KBM-7 (cell line): ENCODE measurements at regions not wholly inside any gene's neighbourhood (a gene's known extent, or its start where the extent isn't known, plus 50 kb on each side); places are given as distances from the start of the nearest gene placed in this dataset.

Source experiments
- DNase-seq: peaks from one replicate; pipeline ENCODE4 v3.0.0-alpha.2; 2015
- in situ Hi-C: fragments of 300-500 bp; cut with MboI; formaldehyde crosslinking; loops from 2 replicates; pipeline ENCODE4 v1.14.3; 2020; ENCODE audit warnings: low sequenced_read_pairs, low pct_unique_long_range_greater_than_20kb, mixed read lengths

GRCh38 chr12:29048787-29049186 lies 100.3 kb upstream of the FAR2 start:
- in situ Hi-C loops, result no loop called here
- DNase-seq, result no peak

- in situ Hi-C loops, result no loop called here
- DNase-seq, result no peak
Measured at GRCh38 chr12:29050503-29050902, 98.6 kb upstream of the FAR2 start.

GRCh38 chr12:29051221-29051620 lies 97.9 kb upstream of the FAR2 start:
- in situ Hi-C loops, result no loop called here
- no peak for DNase-seq

DNA sequence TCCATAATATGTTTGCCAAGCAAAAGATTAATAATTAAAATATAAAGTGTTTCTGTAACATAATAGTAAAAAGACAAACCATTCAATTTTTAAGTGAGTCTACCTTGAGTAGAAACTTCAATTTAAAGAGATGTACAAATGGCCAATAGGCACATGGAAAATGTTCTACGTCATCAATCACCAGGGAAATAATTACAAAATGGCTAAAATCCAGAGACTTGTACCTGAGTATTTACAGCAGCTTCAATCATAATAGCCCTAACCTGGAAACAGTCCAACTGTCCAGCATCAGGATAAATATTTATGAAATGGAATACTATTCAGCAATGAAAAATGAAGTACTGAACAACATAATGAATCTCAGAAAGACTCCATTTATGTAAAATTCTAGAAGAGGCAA lies 95.5 kb upstream of the FAR2 start:
- no peak for DNase-seq
- in situ Hi-C loops, result no loop called here

- in situ Hi-C loops, result no loop called here
- no peak for DNase-seq
Measured at GRCh38 chr12:29054858-29055663, 94.0 kb upstream of the FAR2 start.

GRCh38 chr12:29066011-29066588 lies 83.0 kb upstream of the FAR2 start:
- DNase-seq, result peak; percentile 26
- in situ Hi-C loops, result no loop called here

GRCh38 chr12:29067430-29067829 lies 81.6 kb upstream of the FAR2 start:
- in situ Hi-C loops, result no loop called here
- DNase-seq, result peak; percentile 8

DNA sequence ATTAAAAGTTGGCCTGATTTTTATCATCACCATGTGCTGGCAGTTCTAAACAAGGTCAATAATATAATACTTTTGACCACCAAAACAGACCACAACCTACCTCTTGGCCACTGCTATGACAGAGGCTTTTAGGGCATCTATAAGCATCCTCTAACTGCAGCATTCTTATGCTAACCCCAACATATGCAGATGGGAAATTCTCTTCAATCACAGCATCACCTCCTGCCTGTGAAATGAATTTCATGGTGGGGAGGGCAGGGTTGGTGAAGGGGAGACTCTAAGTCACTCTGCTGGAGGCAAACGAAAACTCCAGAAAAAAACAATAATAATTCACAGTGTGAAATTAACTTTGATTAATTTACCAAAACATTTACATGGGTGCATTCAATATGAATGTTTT lies 78.8 kb upstream of the FAR2 start:
- no peak for DNase-seq
- in situ Hi-C loops, result no loop called here

DNA sequence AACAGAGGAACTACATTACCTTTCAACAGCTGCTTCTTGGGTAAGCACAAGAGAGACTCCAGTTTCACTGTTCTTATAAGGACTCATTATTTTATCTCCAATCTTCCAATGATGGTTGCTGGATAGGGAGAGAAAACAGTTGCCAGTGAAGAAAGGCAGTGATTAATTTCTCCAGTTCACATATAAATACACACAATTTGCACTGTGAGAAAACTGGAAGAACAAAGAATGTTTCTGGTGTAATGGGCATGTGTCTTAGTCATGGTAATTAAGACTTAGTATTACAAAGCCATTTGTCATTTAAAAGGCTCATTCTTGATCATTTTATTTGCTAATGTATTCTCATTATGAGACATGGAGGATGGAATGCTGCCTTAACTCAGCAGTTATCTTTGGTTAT lies 78.0 kb upstream of the FAR2 start:
- in situ Hi-C loops, result no loop called here
- DNase-seq, result no peak

DNA sequence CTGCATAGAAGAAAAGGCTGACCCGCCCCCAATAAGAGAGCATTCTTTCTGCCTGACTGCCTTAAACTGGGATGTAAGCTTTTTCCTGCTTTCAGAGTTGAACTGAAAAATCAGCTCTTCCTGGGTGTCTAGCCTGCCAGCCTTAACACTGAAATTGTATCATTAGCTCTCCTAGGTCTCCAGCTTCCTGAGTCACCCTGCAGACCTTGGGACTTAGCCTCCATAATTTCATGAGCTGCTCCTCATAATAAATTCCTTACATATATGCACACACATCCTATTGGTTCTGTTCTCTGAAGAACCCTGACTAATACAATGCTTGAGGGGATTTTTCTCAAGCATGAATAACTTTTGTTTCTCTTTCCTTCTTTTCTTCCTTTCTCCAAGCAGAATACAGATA lies 76.4 kb upstream of the FAR2 start:
- no peak for DNase-seq
- in situ Hi-C loops, result no loop called here

- in situ Hi-C loops, result no loop called here
- DNase-seq, result peak; percentile 82
Measured at GRCh38 chr12:29073631-29074239, 75.3 kb upstream of the FAR2 start.

DNA sequence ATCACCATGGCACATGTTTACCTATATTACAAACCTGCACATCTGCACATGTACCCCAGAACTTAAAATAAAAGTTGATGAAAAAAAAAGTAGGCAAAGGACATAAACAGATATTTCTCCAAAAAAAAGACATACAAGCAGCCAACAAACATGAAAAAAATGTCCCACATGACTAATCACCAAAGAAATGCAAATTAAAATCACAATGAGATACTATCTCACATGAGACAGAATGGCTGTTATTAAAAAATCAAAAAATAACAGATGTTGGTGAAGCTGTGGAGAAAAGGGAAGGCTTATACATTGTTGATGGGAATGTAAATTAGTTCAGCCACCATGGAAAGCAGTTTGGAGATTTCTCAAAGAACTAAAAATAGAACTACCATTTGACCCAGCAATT lies 68.0 kb upstream of the FAR2 start:
- in situ Hi-C loops, result no loop called here
- no peak for DNase-seq

DNA sequence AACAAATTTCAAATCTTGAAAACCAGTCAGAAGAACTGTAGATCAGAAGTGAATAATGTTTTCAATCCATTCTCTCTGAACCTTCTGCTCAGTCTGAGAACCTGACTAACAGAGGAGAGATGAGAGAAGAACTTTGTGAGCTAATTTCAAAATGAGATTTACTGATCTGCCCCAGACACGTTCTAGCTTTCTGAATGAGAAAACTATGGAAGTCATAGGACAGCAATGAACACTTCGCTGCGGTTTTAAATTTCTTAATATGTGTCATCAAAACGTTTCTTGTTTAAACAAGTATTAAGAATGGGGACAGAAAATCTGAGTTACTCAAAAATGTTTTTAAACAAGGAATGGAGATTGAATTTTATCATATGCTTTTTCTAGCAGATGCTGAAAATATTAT lies 66.6 kb upstream of the FAR2 start:
- no peak for DNase-seq
- in situ Hi-C loops, result no loop called here

GRCh38 chr12:29086325-29087271 lies 62.5 kb upstream of the FAR2 start:
- DNase-seq, result no peak
- in situ Hi-C loops, result no loop called here

GRCh38 chr12:29088611-29089219 lies 60.4 kb upstream of the FAR2 start:
- in situ Hi-C loops, result no loop called here
- peak; percentile 66 for DNase-seq
